ENCODE measurements at regions not wholly inside any gene's neighbourhood (a gene's known extent, or its start where the extent isn't known, plus 50 kb on each side); places are given as distances from the start of the nearest gene placed in this dataset.

DNA sequence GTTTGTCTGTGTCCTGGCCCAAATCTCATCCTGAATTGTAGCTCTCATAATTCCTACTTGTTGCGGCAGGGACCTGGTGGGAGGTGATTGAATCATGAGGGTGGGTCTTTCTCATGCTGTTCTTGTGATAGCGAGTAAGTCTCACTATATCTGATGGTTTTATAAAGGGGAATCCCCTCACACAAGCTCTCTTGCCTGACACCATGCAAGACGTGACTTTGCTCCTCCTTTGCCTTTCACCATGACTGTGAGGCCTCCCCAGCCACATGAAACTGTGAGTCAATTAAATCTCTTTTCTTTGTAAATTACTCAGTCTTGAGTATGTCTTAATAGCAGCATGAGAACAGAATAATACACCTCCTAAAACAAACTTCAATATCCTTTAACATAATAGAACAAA lies 1065.6 kb downstream of the PLA2G4A start:
- no peaks in the 10 kb centered on the region for H4K20me1 ChIP-seq (ENCODE audit: insufficient read depth)
- H3K36me3 ChIP-seq (ENCODE audit: insufficient read depth, low read length) = no peaks in the 10 kb centered on the region
- no peaks in the 10 kb centered on the region for H3K9me3 ChIP-seq (ENCODE audit: low read length)
- H3K27me3 ChIP-seq (ENCODE audit: insufficient read depth, low read depth, low read length) = no peaks in the 10 kb centered on the region
- no peak overlapping the region for H3K27ac ChIP-seq (ENCODE audit: low read length)
- no peak overlapping the region for H3K4me2 ChIP-seq (ENCODE audit: low read length)
- H3K79me2 ChIP-seq (replicated peaks; ENCODE audit: insufficient read depth, low read length) = no peaks in the 10 kb centered on the region
- no peak overlapping the region for H2AFZ ChIP-seq (ENCODE audit: low read depth, low read length)
- no peak for TF ChIP-seq MXI1 (conservative IDR thresholded peaks at IDR 0.05; ENCODE audit: poor library complexity, severe bottlenecking)
- TF ChIP-seq, protein P1, sequence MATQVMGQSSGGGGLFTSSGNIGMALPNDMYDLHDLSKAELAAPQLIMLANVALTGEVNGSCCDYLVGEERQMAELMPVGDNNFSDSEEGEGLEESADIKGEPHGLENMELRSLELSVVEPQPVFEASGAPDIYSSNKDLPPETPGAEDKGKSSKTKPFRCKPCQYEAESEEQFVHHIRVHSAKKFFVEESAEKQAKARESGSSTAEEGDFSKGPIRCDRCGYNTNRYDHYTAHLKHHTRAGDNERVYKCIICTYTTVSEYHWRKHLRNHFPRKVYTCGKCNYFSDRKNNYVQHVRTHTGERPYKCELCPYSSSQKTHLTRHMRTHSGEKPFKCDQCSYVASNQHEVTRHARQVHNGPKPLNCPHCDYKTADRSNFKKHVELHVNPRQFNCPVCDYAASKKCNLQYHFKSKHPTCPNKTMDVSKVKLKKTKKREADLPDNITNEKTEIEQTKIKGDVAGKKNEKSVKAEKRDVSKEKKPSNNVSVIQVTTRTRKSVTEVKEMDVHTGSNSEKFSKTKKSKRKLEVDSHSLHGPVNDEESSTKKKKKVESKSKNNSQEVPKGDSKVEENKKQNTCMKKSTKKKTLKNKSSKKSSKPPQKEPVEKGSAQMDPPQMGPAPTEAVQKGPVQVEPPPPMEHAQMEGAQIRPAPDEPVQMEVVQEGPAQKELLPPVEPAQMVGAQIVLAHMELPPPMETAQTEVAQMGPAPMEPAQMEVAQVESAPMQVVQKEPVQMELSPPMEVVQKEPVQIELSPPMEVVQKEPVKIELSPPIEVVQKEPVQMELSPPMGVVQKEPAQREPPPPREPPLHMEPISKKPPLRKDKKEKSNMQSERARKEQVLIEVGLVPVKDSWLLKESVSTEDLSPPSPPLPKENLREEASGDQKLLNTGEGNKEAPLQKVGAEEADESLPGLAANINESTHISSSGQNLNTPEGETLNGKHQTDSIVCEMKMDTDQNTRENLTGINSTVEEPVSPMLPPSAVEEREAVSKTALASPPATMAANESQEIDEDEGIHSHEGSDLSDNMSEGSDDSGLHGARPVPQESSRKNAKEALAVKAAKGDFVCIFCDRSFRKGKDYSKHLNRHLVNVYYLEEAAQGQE (IDR thresholded peaks at IDR 0.05; ENCODE audit: borderline replicate concordance) = no peak
- no peak for TF ChIP-seq CTCF (IDR thresholded peaks at IDR 0.05; ENCODE audit: poor library complexity, severe bottlenecking)
- TF ChIP-seq RAD21 (conservative IDR thresholded peaks at IDR 0.05) = no peak
- no peak for TF ChIP-seq TAF1 (IDR thresholded peaks at IDR 0.05; ENCODE audit: low read depth)
- no peak for TF ChIP-seq SMC3 (conservative IDR thresholded peaks at IDR 0.05; ENCODE audit: poor library complexity)
- TF ChIP-seq POLR2AphosphoS5 (IDR thresholded peaks at IDR 0.05) = no peak
- no peak for TF ChIP-seq EP300 (conservative IDR thresholded peaks at IDR 0.05; ENCODE audit: poor library complexity, severe bottlenecking)
- TF ChIP-seq EZH2 (IDR thresholded peaks at IDR 0.05; ENCODE audit: borderline replicate concordance, insufficient read depth, low read length, poor library complexity, severe bottlenecking) = no peak
- peaks cover 4% of the 10 kb centered on the region for H3F3A ChIP-seq (ENCODE audit: insufficient read depth, low read length, poor library complexity, severe bottlenecking)
- H3K4me3 ChIP-seq (ENCODE audit: low read length) = no peak overlapping the region
- no peaks in the 10 kb centered on the region for H3K9me2 ChIP-seq (ENCODE audit: insufficient read depth, low read length)
- H3K9ac ChIP-seq (ENCODE audit: low read length) = no peak overlapping the region

DNA sequence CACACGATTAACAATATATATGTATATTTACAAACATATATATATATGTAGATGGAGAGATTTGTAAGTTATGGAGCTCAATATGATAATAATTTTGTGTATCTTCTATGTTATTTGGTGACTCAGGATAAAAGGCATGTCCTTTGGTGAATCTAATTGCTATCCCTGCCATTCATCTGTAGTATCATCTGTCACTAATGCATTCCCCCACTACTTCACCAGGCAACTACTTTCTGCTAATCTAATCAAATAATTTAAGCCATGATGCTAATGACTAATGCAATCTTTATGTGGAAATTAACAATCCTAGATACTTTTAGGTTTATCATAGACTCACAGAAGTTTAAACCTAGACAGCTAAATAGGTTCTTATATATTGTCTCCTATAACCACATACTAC lies 1074.5 kb downstream of the PLA2G4A start:
- no peak overlapping the region for H3K27ac ChIP-seq (ENCODE audit: low read length)
- no peak overlapping the region for H3K4me3 ChIP-seq (ENCODE audit: low read length)
- no peaks in the 10 kb centered on the region for H3K27me3 ChIP-seq (ENCODE audit: insufficient read depth, low read depth, low read length)
- H3K79me2 ChIP-seq (replicated peaks; ENCODE audit: insufficient read depth, low read length) = no peaks in the 10 kb centered on the region
- TF ChIP-seq TAF1 (IDR thresholded peaks at IDR 0.05; ENCODE audit: low read depth) = no peak
- TF ChIP-seq SMC3 (conservative IDR thresholded peaks at IDR 0.05; ENCODE audit: poor library complexity) = no peak
- TF ChIP-seq POLR2AphosphoS5 (IDR thresholded peaks at IDR 0.05) = no peak
- no peak for TF ChIP-seq MXI1 (conservative IDR thresholded peaks at IDR 0.05; ENCODE audit: poor library complexity, severe bottlenecking)
- TF ChIP-seq CTCF (IDR thresholded peaks at IDR 0.05; ENCODE audit: poor library complexity, severe bottlenecking) = no peak
- TF ChIP-seq EZH2 (IDR thresholded peaks at IDR 0.05; ENCODE audit: borderline replicate concordance, insufficient read depth, low read length, poor library complexity, severe bottlenecking) = no peak
- no peak for TF ChIP-seq RAD21 (conservative IDR thresholded peaks at IDR 0.05)
- TF ChIP-seq, protein P1 (IDR thresholded peaks at IDR 0.05; ENCODE audit: borderline replicate concordance) = no peak
- no peak for TF ChIP-seq EP300 (conservative IDR thresholded peaks at IDR 0.05; ENCODE audit: poor library complexity, severe bottlenecking)
- H4K20me1 ChIP-seq (ENCODE audit: insufficient read depth) = no peaks in the 10 kb centered on the region
- no peak overlapping the region for H3K4me2 ChIP-seq (ENCODE audit: low read length)
- H3K9ac ChIP-seq (ENCODE audit: low read length) = no peak overlapping the region
- H2AFZ ChIP-seq (ENCODE audit: low read depth, low read length) = no peak overlapping the region
- H3K36me3 ChIP-seq (ENCODE audit: insufficient read depth, low read length) = no peaks in the 10 kb centered on the region
- no peaks in the 10 kb centered on the region for H3K9me3 ChIP-seq (ENCODE audit: low read length)
- H3K9me2 ChIP-seq (ENCODE audit: insufficient read depth, low read length) = no peaks in the 10 kb centered on the region
- no peaks in the 10 kb centered on the region for H3F3A ChIP-seq (ENCODE audit: insufficient read depth, low read length, poor library complexity, severe bottlenecking)
